Endothelial cell (in vitro differentiated cells): ENCODE measurements at regions not wholly inside any gene's neighbourhood (a gene's known extent, or its start where the extent isn't known, plus 50 kb on each side); places are given as distances from the start of the nearest gene placed in this dataset.
A peak's percentile ranks its signal among the peaks of the same experiment; 100 is the strongest.

ENCODE experiments used
- DNase-seq: peaks from one replicate; pipeline ENCODE4 v3.0.0; 2021; ENCODE audit warnings: low spot score
- H3K27ac Mint-ChIP-seq: one replicate; pipeline ENCODE4 v1.8.0; 2021; ENCODE audit warnings: mixed read lengths, inconsistent platforms; ENCODE audit not compliant: unreplicated experiment
- H3K27me3 Mint-ChIP-seq: one replicate; pipeline ENCODE4 v1.8.0; 2021; ENCODE audit warnings: mild to moderate bottlenecking, moderate library complexity, mixed read lengths, inconsistent platforms; ENCODE audit not compliant: unreplicated experiment
- H3K36me3 Mint-ChIP-seq: one replicate; pipeline ENCODE4 v1.8.0; 2021; ENCODE audit warnings: mild to moderate bottlenecking, low read depth, mixed read lengths, inconsistent platforms; ENCODE audit not compliant: unreplicated experiment
- H3K4me1 Mint-ChIP-seq: one replicate; pipeline ENCODE4 v1.8.0; 2021; ENCODE audit warnings: mild to moderate bottlenecking, mixed read lengths, inconsistent platforms; ENCODE audit not compliant: unreplicated experiment
- H3K4me3 Mint-ChIP-seq: one replicate; pipeline ENCODE4 v1.8.0; 2021; ENCODE audit warnings: mild to moderate bottlenecking, mixed read lengths, inconsistent platforms; ENCODE audit not compliant: unreplicated experiment
- H3K9me3 Mint-ChIP-seq: one replicate; pipeline ENCODE4 v1.8.0; 2021; ENCODE audit warnings: mixed read lengths, inconsistent platforms; ENCODE audit not compliant: unreplicated experiment
- TF ChIP-seq, protein P1 (sequence below): fragments of 200-600 bp; sonication (generic); IDR thresholded peaks from one replicate; pipeline ENCODE4 v1.5.0; 2021; ENCODE audit warnings: antibody characterized with exemption; ENCODE audit not compliant: unreplicated experiment

- TF ChIP-seq, protein P1, sequence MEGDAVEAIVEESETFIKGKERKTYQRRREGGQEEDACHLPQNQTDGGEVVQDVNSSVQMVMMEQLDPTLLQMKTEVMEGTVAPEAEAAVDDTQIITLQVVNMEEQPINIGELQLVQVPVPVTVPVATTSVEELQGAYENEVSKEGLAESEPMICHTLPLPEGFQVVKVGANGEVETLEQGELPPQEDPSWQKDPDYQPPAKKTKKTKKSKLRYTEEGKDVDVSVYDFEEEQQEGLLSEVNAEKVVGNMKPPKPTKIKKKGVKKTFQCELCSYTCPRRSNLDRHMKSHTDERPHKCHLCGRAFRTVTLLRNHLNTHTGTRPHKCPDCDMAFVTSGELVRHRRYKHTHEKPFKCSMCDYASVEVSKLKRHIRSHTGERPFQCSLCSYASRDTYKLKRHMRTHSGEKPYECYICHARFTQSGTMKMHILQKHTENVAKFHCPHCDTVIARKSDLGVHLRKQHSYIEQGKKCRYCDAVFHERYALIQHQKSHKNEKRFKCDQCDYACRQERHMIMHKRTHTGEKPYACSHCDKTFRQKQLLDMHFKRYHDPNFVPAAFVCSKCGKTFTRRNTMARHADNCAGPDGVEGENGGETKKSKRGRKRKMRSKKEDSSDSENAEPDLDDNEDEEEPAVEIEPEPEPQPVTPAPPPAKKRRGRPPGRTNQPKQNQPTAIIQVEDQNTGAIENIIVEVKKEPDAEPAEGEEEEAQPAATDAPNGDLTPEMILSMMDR, result no peak
Measured at GRCh38 chr17:27380551-27380950, 75.7 kb upstream of the KSR1 start.

GRCh38 chr17:27381007-27381501, 75.2 kb upstream of the KSR1 start:
- Mint-ChIP-seq H3K4me3 (no peak overlapping the region), H3K9me3 (peaks cover 4% of the 10 kb centered on the region), H3K27me3 (peaks cover 4% of the 10 kb centered on the region), H3K27ac (no peak overlapping the region), H3K36me3 (peaks cover 3% of the 10 kb centered on the region), H3K4me1 (no peaks in the 10 kb centered on the region)
- peak; percentile 85 for DNase-seq
- TF ChIP-seq, protein P1, result peak; percentile 94

More at GRCh38 chr17:27380551-27380950, 75.7 kb upstream of the KSR1 start:
- no peak for DNase-seq
- Mint-ChIP-seq H3K9me3 (peaks cover 4% of the 10 kb centered on the region), H3K4me1 (no peaks in the 10 kb centered on the region), H3K4me3 (no peak overlapping the region), H3K27me3 (peaks cover 4% of the 10 kb centered on the region), H3K27ac (no peak overlapping the region), H3K36me3 (peaks cover 3% of the 10 kb centered on the region)

DNA sequence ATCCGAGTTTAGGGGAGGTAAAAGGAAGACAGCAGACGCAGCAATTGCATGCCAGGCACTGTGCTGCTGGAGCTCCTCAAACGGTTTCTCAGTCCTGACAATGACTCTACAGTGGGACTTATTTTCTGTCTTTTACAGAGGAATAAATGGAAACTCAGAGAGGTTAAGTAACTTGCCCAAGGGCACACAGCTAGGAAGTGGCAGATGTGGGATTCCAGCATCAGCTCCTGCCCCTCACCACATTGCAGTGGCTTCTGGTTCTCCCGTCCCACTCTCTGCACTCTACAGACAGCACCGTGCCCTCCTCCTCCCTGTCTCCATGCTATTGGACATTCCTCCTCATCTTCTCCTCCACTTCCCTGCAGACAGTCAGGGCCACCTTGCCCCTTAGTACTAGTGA, 74.2 kb upstream of the KSR1 start:
- DNase-seq, result no peak
- Mint-ChIP-seq H3K4me3 (no peak overlapping the region), H3K36me3 (peaks cover 3% of the 10 kb centered on the region), H3K27ac (no peak overlapping the region), H3K9me3 (peaks cover 4% of the 10 kb centered on the region), H3K4me1 (no peaks in the 10 kb centered on the region), H3K27me3 (peaks cover 4% of the 10 kb centered on the region)
- TF ChIP-seq, protein P1, result no peak

DNA sequence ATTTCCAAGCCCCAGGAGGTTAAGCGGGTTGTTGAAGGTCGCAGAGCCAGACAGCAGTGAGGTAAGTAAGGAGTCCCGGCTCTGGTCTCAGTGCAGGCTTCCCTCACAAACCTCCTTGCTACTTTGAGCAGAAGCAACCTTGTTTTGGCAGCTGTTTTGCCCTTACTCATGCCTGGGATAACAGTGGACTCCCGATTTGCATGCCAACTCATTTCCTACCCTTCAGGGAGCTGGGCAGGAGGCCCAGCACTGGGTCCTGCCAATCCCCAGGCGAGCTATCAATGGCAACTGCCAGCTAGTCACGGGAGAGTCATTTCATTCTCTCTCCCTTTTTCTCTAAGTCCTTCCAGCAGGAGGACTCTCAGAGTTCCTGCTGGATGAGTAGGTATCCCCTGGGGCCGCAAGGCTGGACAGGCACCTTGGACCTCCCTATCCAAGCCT, 72.0 kb upstream of the KSR1 start:
- Mint-ChIP-seq H3K4me1 (no peaks in the 10 kb centered on the region), H3K27me3 (peaks cover 8% of the 10 kb centered on the region), H3K4me3 (no peak overlapping the region), H3K9me3 (no peaks in the 10 kb centered on the region), H3K27ac (no peak overlapping the region), H3K36me3 (peaks cover 3% of the 10 kb centered on the region)
- TF ChIP-seq, protein P1, result no peak
- DNase-seq, result no peak

DNA sequence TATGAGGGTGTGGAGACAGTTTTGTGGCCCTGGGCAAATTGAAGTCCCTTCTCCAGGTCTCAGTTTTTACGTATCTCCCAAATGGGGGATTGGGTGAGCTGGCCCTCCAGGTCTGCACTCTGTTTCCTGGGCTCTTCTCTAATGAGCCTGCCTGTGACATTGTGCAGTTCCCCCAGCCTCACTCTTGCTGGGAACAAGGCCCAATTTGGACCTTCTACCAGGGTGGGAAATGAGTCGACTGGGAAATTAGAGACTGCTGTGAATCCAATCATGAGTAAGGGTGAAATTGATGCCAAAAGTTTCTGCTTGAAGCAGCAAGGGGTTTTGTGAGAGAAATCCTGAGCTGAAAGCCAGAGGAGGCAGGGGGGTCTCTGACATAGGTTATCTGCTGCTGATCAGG, 71.5 kb upstream of the KSR1 start:
- Mint-ChIP-seq H3K4me3 (no peak overlapping the region), H3K27me3 (peaks cover 6% of the 10 kb centered on the region), H3K4me1 (peaks cover 3% of the 10 kb centered on the region), H3K9me3 (no peaks in the 10 kb centered on the region), H3K36me3 (peaks cover 3% of the 10 kb centered on the region), H3K27ac (no peak overlapping the region)
- TF ChIP-seq, protein P1, result no peak
- DNase-seq, result no peak
